Fibroblast of skin of left biceps (primary cell): ENCODE measurements at regions not wholly inside any gene's neighbourhood (a gene's known extent, or its start where the extent isn't known, plus 50 kb on each side); places are given as distances from the start of the nearest gene placed in this dataset.
A peak's percentile ranks its signal among the peaks of the same experiment; 100 is the strongest.
"Not testable (repeated sequence)": the region's sequence is repeated elsewhere in the genome, so short reads cannot be mapped to it uniquely, and the experiment has no call there.

Experiments used
- DNase-seq, 2 experiments: peaks; one replicate each; pipeline ENCODE4 v3.0.0-alpha.2; 2013; ENCODE audit warnings: low read depth in 2 of 2

GRCh38 chr3:165521131-165521871, 315.9 kb downstream of the BCHE start:
- no peak for DNase-seq

- no peak for DNase-seq
These were observed 317.5 kb downstream of the BCHE start for GRCh38 chr3:165519687-165520086.

- DNase-seq, result no peak
These were observed 318.9 kb downstream of the BCHE start for GRCh38 chr3:165518346-165518745.

- DNase-seq, result no peak
These were observed 317.8 kb upstream of the SLITRK3 start for GRCh38 chr3:165513715-165514701.

- no peak for DNase-seq
These were observed 311.4 kb upstream of the SLITRK3 start for GRCh38 chr3:165507576-165507975.

- no peak for DNase-seq
These were observed 310.9 kb upstream of the SLITRK3 start for GRCh38 chr3:165507060-165507459.

GRCh38 chr3:165505657-165506056, 309.5 kb upstream of the SLITRK3 start:
- DNase-seq, result no peak

GRCh38 chr3:165504554-165504953, 308.4 kb upstream of the SLITRK3 start:
- DNase-seq, result no peak

- no peak for DNase-seq
These were observed 307.6 kb upstream of the SLITRK3 start for GRCh38 chr3:165503825-165504224.

- DNase-seq, result no peak
These were observed 307.2 kb upstream of the SLITRK3 start for GRCh38 chr3:165503346-165503745.

GRCh38 chr3:165502707-165503106, 306.5 kb upstream of the SLITRK3 start:
- no peak for DNase-seq

GRCh38 chr3:165498742-165499141, 302.6 kb upstream of the SLITRK3 start:
- not testable (repeated sequence) for DNase-seq

- DNase-seq, result peak; percentile 19 to 32
These were observed 295.3 kb upstream of the SLITRK3 start for GRCh38 chr3:165491487-165491886.

- no peak for DNase-seq
These were observed 280.3 kb upstream of the SLITRK3 start for GRCh38 chr3:165476399-165477060.

- no peak for DNase-seq
These were observed 270.7 kb upstream of the SLITRK3 start for GRCh38 chr3:165466856-165467255.

GRCh38 chr3:165464736-165465135, 268.6 kb upstream of the SLITRK3 start:
- DNase-seq, result peak; percentile 57 to 61

- peak; percentile 83 to 88 for DNase-seq
These were observed 267.3 kb upstream of the SLITRK3 start for GRCh38 chr3:165463531-165463930.

- peak in 1 of 2 experiments; percentile 17 for DNase-seq
These were observed 266.6 kb upstream of the SLITRK3 start for GRCh38 chr3:165462636-165463334.

- DNase-seq, result no peak
These were observed 264.0 kb upstream of the SLITRK3 start for GRCh38 chr3:165459924-165460835.

- no peak for DNase-seq
These were observed 262.9 kb upstream of the SLITRK3 start for GRCh38 chr3:165459111-165459510.
